HG03095 (cell line): ENCODE measurements at regions not wholly inside any gene's neighbourhood (a gene's known extent, or its start where the extent isn't known, plus 50 kb on each side); places are given as distances from the start of the nearest gene placed in this dataset.

Experiments used
- ATAC-seq: cut with Tn5 transposase; IDR thresholded peaks from one replicate; pipeline ENCODE4 v1.9.1; 2021; ENCODE audit warnings: moderate library complexity; ENCODE audit not compliant: unreplicated experiment

DNA sequence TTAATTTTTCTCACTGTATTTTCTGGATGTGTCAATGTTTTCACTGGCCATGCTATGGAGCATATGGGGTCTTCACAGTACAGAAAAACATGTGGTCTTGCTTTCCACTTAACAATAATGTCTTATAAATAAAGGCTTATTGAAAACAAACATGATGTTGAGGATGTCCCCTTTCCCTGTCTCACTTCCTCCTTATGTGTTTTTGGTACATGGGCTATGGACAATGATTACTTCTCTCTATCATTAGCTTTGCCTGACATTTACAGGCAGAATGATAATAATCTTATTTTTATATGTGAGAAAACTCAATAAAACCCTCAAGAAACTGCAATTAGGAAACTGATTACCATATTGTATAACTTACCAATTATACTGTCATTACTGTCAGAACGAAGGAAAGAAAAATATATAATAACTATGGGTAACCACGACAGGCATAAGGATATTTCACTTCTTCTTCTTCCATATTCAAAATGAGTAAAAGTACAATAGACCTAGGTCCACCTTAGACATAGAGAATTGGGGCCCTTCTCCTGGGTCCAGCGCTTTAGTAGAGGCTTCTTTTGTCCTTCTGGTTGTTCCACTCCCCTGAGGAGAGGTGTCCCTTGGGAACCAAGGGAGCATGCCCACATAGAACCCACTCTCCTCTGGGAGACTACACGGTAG, 375.0 kb downstream of the MAN2A1 start:
- no peak for ATAC-seq

DNA sequence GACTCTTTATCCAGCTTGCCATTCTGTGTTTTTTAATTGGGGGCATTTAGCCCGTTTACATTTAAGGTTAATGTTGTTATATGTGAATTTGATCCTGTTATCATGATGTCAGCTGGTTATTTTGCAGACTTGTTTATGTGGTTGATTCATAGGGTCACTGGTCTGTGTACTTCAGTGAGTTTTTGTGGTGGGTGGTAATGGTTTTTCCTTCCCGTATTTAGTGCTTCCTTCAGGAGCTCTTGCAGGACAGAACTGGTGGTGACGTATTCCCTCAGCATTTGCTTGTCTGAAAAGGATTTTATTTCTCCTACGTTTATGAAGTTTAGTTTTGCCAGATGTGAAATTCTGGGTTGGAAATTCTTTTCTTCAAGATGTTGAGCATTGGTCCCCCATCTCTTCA, 381.1 kb downstream of the MAN2A1 start:
- no peak for ATAC-seq

DNA sequence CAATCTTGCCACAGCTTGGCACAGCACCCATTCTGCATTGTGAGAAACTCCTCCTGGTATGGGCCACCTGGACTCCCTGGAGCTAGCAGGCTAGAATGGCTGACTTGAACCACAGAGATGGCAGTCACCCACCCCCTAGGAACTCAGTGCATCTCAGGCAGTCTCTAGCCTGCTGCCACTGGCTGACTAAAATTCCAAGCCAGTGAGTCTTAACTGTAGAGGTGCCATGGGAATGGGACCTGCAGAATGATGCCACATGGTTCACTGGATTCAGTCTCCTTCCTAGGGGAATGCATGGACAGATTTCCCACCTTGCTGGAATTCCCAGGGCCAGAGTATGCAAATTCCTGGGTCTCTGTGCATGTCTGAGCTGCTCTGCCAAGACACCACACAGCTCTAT, 382.9 kb downstream of the MAN2A1 start:
- ATAC-seq, result no peak

DNA sequence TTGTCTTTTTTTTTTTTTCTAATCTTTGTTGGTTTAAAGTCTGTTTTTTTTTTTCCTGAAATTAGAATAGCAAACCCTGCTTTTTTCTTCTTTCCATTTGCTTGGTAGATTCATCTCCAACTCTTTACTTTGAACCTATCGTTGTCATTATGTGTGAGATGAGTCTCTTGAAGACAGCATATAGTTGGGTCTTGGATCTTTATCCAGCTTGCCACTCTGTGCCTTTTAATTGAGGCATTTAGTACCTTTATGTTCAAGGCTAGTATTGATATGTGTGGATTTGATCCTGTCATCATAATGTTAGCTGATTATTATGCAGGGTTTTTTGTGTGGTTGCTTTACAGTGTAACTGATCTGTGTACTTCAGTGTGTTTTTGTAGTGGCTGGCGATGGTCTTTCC, 383.8 kb downstream of the MAN2A1 start:
- no peak for ATAC-seq

DNA sequence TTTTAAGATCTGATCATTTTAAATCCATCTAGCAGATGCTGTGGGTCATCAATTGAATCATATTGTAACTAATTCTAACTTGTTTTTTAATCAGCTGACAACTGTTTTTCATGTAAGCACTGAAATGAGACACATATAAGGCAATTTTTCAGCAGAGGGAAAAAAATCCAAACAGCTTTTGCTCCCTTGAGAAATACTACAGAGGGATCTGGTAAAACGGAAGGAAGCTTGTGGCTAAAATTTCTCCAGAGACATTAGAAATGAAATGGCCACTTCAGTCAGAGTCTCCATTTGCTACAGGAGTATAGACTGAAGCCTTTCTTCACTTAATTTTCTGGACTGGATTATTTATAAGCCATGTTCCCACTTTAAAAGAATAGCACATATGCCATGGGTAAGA, 385.9 kb downstream of the MAN2A1 start:
- ATAC-seq, result no peak

DNA sequence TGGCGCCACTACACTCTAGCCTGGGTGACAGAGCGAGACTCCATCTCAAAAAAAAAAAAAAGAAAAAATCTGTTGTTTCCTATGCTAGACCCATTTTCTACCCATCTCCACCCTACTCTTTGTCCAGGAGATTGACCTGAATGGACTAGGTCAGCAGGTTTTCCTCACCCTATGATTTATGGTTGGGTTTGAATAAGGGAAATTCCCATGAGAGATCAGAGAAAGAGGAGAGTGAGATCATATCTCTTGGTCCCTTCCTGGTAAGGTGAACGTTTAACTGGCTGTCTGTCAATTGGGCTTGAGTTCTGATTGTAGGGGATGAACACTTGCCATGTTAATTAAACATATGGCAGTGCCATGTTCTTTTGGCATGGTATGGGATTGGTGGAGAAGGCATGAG, 387.4 kb downstream of the MAN2A1 start:
- ATAC-seq, result no peak

DNA sequence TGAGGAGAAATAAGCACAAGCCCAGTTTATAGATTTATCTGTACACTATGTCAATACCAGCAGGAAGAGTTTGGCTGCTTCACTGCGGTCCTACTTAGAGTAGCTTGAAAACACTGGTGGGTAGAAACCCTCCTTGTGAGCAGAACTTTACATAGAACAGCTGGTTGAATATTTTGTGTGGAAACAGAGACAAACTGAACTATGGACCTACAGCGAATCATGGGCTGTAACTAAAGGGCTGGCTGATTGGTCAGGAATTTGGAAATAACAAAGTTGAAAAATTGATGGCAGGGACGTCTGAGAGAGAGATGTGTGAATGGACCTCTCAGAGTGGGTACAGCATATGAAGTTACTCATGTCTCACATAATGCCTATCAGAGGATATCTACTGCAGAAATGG, 392.5 kb downstream of the MAN2A1 start:
- no peak for ATAC-seq

DNA sequence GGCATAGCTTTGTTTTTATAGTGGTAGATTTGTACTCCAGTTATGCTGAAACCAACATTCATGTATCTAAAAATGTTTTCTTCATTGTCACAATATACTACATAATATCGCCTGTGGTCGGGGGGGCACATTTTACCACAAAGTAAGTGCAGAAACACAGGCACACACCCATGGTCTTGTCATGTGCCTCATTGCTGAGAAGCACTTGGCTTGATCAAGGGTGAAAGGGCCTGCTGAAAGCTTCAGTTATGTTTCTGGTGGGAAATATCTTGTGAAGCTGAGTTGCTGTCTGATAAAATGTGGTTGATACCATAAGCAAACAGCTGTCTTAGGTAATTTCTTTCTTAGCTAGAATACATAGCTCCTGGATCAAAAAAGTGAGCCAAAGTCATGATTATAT, 393.1 kb downstream of the MAN2A1 start:
- no peak for ATAC-seq

DNA sequence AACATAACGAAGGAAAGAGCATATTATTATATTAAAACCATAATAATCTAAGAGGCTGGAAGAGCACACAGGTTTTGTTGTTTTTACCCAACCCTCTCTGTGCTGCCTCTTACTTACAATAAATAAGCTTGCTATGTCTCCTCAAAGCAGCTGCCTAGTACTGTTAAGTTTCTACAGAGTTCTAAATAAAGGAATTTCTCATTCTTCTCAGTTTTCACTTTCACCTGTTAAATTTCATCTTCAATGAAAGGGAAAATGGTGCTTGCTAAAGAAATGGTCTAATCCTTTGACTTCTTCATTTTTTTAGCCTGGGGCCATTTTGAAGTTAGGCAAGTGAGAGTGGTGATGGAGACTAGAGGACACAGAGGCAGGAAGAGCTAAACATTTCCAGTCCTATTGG, 396.1 kb downstream of the MAN2A1 start:
- ATAC-seq, result no peak

DNA sequence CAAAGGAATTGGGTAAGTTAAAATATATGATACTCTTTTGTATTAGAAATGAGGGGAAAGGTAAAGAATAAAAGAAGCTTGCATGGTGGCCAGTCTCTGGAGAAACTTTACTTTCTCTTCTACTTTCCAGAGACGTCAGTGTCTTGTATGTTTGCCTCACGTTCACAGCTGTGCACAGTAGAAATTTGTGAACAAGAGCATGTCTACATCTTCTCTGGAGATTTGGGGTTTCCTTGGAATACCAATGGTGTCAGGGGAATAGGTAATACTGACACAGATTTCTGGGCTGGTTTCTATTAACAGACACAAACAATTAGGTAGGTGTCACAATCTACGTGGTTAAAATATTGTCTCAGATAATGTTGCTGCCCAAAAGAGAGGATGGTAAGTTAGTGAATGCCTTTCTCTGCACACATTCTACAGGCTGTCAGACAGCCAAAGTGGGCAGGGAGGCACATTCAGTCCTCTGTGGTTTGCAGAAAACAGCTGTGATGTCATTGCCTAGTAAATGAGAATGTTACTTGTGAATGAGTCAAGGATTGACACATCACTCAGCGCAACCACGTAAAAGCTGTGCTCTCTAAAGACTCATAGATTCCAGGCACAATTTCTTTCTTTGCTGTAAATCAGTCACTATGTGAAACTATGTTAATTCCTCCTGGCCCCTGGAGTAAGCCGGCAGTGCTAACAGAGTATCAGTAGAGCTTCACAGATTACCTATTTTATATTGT, 397.1 kb downstream of the MAN2A1 start:
- ATAC-seq, result no peak

DNA sequence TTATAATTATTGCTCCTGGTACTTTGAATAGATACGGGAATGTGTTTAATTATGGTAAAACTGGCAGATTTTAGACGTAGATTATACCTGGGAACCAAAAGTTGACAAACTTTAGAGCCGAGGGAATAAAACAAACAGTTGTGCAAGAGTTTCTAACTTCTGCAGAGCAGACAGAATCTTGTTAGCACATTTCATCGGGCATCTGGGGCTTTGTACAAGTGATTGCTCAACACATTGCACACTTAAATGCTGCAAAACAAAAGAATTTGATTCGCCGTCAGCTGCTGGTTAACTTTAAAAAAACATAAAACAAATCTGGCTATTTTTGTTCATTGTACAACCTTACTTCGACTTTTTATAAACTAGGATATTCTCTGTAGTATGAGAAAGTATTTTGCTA, 398.1 kb downstream of the MAN2A1 start:
- no peak for ATAC-seq

DNA sequence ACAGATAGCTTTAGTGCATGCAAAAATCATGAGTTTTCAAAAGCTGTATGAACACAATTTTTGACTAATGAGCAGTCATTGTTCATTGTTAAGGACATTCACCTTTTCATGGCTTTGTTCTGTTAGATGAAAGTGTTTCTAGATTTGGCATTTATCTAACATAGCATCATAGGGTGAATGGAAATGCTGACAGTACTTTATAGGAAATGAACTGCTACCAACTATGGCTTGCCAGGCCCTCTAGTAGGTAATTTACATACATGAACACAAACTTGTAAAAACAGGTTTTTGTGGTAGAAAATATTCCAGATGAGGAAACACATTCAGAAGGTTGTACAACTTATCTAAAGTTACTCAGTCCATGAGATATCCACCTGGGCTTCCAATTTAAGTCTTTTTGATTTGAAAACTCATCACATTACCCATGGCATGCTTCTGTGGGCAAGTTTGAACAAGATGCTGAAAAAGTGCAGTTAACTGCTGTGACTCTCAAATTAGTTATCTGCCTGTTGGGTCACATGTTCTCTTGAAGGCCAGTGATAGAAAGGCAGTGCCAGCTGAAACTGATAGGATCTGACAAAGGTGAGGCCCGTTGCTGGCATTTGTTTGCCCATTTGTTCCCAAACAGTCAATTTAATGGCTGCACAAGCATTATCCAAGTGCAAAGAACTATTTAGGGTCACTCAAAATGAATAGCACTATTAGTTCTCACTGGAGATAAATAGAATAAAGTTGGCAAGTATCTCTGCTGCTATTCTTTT, 399.1 kb downstream of the MAN2A1 start:
- ATAC-seq, result no peak

DNA sequence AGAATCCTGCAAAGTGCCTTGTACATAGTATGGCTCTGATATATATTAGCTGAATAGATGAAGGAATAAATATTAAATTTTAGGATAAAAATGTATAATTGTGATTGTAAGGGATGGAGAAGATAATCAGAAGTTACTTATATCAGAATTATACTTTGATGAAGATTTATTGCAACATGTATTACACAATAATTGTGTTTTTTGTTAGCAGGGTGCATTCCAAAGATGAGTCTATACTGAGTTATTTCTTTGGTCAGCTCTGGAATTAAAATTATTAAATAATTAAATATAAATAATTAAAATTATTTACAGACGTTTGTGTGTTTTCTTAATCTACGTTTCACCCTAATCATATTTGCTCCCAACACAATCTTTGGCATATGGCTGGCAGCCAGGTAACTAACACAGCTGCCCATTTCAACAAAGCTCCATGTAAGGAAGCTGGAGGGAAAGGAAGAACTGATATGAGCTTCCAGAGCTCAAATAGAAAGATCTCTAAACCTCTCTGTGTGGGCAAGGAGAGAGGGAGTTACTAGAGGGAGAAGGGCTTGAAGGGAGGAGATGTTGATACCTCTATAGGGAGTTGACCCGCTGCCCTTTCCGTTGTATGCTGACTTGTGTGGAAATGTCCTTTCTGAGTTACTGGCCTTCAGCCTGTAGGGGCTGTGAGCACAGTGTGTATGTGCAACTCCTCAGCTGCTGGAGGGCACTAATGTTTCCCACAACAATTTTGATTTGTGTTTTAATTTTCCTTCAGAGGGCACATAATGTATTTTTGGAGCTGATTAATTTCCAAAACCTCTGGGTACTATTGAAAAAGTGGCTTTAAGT, 403.4 kb downstream of the MAN2A1 start:
- no peak for ATAC-seq

DNA sequence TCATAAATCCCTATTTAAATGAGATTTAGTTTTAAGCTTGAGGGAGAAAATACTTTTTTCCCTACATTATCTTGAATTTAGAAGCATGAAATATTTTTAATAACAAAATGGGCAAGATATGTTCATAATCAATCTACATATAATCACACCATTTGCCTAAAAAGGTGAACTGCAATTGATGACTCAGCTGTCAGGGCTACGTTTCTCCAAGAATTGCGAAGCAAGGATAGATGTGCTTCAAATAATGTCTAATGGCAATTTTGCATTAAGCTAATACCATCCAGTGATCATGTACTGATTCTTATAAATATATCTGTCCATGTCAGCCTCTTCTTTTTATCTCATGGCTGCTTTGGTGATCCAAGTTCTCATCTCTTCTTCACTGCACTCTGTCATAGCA, 404.4 kb downstream of the MAN2A1 start:
- ATAC-seq, result no peak

DNA sequence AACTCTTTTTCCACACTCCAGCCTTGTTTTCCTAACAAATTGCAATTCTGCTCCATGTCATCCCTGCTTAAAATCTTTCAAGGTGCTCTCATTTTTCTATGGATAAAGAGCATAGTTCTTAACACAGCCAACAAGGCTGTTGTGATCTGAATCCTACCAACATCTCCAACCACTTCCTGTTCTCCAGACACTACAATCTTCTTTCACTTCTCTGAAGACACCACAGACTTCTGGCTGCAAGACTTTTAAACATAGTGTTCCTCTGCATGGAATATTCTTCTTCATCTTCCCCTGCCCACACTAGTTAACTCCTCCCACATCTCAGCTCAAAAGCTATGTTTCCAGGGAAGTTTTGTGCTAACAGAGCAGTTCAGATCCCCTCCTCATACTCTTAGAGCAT, 404.8 kb downstream of the MAN2A1 start:
- ATAC-seq, result no peak

DNA sequence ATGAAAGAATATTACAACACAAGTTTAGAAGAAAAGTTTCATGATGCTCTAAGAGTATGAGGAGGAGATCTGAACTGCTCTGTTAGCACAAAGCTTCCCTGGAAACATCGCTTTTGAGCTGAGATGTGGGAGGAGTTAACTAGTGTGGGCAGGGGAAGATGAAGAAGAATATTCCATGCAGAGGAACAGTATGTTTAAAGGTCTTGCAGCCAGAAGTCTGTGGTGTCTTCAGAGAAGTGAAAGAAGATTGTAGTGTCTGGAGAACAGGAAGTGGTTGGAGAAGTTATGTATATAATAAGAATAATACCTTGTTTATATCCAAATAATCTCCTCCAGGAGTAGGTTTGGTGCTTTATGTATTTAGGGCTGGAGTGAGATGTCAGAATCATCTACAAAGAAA, 406.7 kb downstream of the MAN2A1 start:
- no peak for ATAC-seq

DNA sequence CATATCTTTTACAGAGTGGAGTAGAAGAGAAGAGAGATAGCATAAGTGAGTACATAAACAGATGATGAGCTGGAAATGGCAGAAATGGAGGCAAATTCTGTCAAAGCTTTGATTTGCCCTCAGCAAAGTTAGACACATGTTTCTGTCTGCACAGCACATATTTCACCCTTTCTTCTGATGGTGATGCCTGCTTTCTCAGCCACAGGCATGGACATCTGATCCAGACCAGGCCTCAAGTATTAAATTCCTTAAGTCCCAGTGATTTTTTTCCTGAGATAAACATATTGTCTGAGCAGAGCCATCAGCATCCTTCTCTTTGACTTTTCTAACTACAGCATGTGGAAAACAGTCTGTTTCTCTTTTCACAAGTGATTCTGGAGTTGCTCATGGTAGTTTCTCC, 409.8 kb downstream of the MAN2A1 start:
- ATAC-seq, result no peak

DNA sequence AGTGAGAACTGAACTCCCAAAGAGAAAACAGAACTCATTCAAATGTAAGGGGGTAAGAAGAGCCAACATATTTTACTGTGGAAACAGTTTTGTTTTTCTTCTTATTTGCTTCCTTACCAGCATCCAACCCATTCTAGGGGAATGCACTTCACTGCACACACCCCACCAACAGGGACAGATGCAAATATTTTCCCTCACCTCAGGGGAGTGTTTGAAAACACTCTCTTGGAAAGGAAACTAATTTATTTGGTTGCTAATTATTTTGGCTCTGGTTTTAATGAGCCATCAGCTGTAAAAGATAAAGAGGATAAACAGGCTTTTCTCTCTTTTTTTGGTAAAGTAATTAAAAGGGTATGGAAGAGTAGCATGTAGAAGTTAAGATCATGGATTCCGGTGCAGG, 413.4 kb downstream of the MAN2A1 start:
- ATAC-seq, result no peak

DNA sequence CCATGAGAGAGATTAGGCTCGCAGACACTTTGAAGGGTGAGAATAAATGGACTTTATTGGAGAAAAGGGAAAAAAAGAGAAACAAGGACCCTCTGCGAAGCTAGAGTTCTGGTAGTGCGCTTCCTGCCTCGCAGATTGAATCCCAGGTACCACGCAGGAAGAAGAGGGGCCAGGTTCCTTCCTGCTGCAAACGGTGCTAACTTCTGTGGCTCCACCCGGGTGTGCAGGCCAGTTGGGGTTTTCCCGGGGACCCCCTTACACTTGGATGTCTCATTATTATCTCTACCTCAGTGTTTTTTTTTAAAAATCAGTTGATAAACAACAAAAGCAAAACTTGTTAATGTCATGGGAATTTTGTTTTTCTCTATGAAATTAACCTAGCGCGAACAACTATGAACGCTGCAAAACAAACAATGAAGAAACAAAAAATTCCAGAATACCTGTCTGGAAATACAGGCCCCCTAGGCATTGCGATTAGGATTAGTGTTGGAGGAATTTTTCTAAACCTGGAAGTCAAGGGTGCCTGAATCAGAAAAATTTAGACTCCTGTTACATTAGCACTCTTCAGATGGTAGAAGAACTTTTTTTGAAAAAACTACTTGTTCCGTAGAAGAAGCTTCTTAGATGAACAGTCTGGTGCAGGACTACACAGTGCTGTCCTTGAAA, 414.5 kb downstream of the MAN2A1 start:
- ATAC-seq, result no peak

DNA sequence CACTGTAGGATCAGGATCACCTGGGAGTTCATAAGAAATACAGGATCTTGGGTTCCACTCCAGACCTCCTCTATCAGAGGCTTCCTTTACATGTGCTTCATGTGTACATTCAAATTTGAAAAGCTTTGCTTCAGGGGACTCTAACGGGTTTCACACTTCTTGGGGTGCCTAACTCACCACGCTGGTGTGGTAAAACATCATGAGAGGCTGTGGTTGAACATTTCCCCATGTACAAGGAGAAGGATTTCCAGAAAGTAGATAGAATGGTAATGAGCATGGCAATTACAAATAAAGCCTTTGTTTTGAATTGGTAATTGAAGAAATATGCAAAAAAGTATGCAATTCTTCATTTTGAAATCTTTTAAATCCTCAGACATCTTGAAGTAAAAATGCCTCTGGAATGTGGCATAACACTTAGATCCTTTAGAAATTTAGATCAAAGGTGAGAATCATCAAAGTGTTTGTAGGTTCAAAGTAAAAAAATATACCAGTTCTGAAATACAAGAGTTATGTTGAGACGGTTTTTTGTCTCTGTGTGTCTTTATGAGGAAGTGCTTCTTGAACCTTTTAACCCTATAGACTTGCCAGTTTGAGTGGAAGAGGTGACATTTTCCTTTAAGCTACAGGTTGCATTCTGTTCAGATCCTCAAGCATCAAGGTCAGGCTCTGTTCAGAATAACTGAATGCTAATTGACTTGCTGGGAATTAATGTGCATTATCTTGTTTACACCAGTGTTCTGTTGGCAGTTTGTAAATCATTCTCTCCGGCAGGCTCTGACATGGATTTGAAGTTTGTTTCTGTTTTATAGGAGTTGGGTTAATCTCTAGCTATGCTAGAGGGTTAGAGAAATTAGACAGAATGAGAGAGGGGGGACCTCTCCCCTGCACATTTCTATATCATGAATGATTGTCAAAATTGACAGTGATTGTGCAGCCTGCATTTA, 415.3 kb downstream of the MAN2A1 start:
- ATAC-seq, result no peak
